Ishikawa (cell line): ENCODE measurements at regions not wholly inside any gene's neighbourhood (a gene's known extent, or its start where the extent isn't known, plus 50 kb on each side); places are given as distances from the start of the nearest gene placed in this dataset.

Experiments used
- CEBPB ChIP-seq: IDR thresholded peaks from 2 replicates; pipeline ENCODE4 v1.6.1; 2012
- CREB1 ChIP-seq: IDR thresholded peaks from 2 replicates; pipeline ENCODE4 v1.6.1; 2012; ENCODE audit warnings: low read depth
- EP300 ChIP-seq: IDR thresholded peaks from 2 replicates; pipeline ENCODE4 v1.6.1; 2012; ENCODE audit warnings: borderline replicate concordance
- FOXM1 ChIP-seq: IDR thresholded peaks from 2 replicates; pipeline ENCODE4 v1.6.1; 2012; ENCODE audit warnings: low read depth, borderline replicate concordance
- RAD21 ChIP-seq: IDR thresholded peaks from 2 replicates; pipeline ENCODE4 v1.6.1; 2012; ENCODE audit warnings: low read depth
- REST ChIP-seq: IDR thresholded peaks from 2 replicates; pipeline ENCODE4 v1.6.1; 2012; ENCODE audit warnings: low read depth, mild to moderate bottlenecking
- TEAD4 ChIP-seq: IDR thresholded peaks from 2 replicates; pipeline ENCODE4 v1.6.1; 2012
- USF1 ChIP-seq: IDR thresholded peaks from 2 replicates; pipeline ENCODE4 v1.6.1; 2012
- YY1 ChIP-seq: IDR thresholded peaks from 2 replicates; pipeline ENCODE4 v1.6.1; 2012; ENCODE audit warnings: low read depth
- ZBTB7A ChIP-seq: IDR thresholded peaks from 2 replicates; pipeline ENCODE4 v1.6.1; 2012; ENCODE audit warnings: low read depth

- TF ChIP-seq REST (no peak), FOXM1 (no peak), RAD21 (no peak), EP300 (no peak), CEBPB (no peak), CREB1 (no peak), ZBTB7A (no peak), YY1 (no peak), USF1 (no peak), TEAD4 (no peak)
Measured at GRCh38 chr14:89649451-89650075, 232.5 kb upstream of the FOXN3 start.
